Stimulated activated CD4-positive, alpha-beta T cell treated with anti-CD3 and anti-CD28 coated beads, TNF-alpha, amount 100 ng/mL, for 1 hour (primary cell): ENCODE measurements at regions not wholly inside any gene's neighbourhood (a gene's known extent, or its start where the extent isn't known, plus 50 kb on each side); places are given as distances from the start of the nearest gene placed in this dataset.

Experiments
- DNase-seq, 3 donors: peaks; one replicate each; pipeline ENCODE4 v3.0.0-alpha.2; 2020; ENCODE audit warnings: low read depth in 3 of 3, low spot score in 1 of 3

DNA sequence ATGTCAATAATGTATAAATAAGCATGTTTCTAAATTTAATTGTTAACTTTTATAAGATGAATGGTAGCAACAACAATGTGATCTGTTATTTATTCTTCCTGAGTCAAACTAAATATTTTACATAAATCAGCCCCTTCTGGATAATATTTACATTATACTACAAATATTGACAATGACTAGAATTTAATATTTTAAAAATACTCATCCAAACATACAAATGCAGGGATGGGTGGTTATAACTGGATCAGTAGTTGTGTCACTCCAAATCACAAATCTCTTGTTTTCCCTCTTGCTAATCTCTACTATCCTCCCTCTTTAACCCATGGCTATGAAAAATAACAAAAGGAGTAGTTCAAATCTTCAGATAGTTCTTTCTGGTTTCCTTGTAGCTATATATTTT lies 407.0 kb downstream of the HTR7 start:
- no peak for DNase-seq

DNA sequence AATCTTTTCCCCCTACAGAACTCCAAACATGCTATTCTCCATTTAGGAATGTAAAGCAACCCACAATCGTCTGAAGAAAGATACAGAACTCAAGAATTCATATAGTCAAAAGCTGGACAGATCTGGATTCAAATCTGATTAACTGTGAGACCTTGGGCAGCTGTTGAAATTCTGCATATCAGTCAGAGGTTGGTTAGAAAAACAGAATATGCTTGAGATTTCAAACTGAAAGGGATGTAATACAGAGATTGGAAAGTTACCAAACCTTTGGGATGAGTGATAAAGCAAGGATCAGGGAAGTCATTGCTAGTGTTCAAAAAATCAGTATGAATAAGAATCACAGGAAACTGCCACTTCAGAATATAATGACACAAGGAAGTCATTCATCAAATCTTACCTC lies 406.6 kb downstream of the HTR7 start:
- no peak for DNase-seq

DNA sequence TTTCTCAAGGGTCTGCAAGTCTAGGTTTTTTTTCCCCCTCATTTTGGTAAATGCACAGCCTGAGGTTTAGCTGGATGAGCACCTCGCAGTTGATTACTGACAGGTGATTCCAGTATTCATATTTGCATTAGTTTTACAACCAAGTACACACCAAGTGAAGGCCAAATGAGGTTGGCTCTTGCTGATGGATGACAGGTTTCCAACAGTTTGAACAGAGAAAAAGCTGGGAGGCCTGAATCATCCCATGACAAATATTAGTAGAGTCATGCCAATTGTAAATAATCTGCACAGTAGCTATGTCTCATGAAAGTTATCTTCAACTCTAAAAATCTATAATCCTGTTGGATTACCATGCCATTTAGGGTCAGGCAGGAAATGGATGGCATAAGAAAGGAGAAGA lies 399.8 kb downstream of the HTR7 start:
- no peak for DNase-seq

DNA sequence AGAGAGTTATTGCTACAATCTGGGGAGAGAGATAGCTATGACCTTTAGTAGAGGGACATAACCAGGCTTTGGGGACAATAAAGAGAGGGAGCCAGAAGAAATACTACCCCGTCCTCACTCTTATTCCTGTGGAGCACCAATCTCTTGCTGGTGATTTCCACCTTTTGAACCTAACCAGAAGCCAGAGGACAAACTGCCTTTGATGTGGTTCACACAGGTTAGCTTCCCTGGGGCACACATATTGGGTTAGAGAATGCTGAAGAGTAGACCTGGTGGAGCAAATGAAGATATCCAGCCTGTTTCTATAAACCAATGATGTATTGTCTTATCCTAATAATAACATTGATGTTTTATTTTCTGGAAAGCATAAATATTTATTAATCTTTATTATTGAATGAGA lies 399.3 kb downstream of the HTR7 start:
- DNase-seq = no peak

DNA sequence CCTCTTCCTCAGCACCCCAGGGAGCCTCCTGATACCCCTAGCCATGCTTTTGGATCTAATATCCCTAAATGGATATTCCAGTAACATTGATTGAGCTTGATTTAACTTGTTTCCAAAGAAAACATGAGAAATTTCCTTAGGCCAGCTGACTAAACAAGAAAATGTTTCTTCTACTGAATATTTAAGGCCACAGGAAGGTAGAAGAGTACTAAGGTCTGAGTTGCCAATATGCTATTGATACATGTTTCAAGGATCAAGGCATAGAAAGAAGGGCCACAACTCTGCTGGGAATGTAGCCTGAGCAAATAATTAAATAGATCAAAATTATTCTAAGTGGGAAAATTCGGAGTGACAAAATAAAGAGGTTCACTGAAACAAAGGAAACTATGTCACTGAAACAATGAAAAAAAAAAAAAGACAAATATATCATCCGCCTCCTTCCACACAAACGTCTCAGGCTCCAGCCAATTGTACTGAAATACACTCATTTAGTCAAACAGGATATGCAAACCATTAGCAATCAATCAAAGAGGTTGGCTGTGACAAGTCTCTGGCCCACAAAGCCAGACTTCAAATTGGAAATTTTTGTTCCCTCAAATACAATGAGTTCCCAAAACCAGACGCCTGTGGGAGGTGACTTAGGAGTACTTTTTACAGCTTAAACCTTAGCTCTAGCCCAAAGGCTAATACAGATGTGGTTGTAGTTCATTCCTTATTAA lies 396.2 kb downstream of the HTR7 start:
- DNase-seq = no peak

DNA sequence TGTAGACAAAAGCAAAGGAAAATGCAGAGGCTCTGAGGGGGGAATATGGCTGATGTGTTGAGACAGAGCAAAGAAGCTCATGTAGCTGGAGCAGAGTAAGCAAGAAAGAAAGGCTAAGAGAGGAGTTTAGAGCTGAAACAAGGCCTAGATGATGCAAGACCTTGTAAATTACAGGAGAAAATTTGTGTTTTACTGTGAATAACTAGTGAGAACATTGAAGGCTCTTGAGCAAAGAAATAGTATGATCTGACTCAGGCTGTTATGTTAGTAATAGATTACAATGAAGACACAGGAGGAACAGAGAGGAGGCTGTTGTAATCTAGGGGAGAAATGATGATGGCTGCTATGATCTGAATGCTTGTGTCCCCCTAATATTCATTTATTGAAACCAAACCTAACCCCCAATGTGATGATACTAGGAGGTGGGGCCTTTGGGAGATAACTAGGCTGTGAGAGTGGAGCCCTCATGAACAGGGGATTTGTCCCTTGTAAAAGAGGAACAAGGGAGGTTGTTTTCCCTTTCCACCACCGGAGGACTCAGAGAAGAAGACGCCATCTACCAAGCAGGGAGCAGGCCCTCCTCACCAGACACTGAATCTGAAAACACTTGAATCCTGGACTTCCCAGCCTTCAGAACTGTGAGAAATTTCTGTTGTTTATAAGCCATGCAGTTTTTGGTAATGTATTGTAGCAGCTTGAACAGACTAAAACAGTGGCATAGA lies 394.9 kb downstream of the HTR7 start:
- no peak for DNase-seq

DNA sequence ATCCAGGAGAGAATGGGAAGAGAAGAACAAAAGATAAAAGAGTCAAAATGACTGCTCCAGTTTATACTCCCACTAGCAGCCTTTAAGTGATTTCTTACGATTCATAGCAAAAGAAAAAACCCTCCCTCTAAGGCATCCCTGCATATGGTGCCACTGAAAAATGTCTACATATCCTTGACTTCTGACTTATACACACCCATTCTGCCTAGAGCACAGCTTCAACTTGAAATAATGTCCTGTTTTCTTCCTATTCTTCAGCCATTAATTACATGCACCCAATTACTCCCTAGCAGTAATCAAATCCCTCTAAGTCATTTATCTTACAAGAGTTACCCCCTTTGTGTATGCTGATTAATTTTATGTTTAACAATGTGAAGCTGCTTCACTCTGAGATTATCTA lies 393.5 kb downstream of the HTR7 start:
- DNase-seq = no peak

DNA sequence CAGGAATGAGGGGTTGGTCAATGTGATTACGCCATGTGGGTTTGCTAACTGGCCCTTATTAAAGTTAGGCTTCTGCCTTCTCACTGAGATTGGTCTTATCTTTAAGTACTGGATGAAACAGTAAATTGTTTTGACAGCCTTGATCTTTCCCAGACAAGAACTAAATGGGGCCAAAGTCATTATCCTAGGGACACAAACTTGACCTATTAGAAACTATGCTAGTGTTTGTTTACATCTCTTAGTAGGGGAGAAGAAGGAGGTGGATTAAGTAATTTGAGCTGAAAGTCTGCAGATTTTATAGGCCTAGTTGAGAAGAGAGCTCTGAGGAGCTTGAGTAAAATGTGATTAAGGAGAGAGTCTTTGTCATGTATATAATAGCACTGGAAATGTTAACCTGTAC lies 386.9 kb downstream of the HTR7 start:
- no peak for DNase-seq

DNA sequence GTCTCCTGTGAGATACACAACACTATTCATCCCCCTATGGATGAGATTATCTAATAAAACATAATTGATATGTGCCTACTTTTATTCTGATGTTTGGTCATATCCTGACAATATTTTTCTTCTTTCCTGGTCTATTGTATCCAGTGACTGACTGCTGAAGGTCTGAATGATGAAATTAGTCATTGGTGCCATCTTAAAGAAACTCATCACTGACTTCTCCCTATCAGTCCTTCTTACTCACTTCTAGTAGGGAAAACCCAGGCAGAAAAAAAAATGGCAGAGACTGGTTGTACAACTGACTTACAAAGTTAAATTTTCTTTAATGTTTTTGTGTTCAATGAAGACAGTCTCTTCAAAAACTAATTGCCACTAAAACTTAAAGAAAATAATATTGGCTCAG lies 377.4 kb downstream of the HTR7 start:
- no peak for DNase-seq

DNA sequence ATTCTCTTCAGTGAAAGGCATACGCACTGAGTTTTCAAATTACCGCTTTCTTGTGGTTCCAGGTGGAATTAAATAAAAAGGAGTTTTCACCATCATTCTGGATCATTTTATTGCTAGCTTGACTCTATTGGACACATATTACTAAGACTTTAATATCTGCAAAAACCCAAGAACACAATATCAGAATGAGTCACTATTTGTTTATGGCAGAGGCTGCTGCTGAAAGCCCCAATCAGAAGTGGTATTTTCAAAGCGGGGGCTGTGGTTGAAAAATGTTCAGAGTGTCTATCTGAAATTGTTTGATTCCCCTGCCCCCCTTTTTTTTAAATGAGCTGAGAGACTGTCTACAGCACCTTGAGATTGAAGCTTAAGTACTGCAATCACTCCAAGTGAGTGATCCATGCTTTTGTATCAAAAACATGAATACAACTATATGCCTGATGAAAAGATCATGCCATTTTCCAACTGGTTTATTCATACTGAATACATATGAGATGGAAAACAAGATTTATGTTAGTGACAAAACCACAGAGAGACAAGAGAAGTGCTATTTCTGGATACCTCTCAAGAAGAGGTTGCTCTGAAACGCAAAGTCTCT lies 376.4 kb downstream of the HTR7 start:
- no peak for DNase-seq

DNA sequence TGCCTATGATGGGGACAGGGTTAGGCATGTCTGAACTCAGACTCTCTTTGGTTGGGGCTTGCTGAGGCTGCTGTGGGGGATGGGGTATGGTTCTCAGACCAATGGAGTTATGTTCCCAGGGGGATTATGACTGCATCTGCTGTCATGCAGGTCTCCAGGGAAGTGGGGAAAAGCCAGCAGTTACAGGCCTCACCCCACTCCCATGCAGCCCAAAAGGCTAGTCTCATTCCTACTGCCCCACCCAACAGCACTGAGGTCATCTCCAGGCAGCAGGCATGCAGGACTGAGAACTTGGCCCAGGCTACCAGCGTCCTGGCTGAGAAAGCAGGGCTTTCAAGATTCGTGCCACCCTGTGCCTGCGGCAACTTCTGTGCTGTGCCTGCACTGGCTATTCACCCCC lies 373.3 kb downstream of the HTR7 start:
- no peak for DNase-seq

DNA sequence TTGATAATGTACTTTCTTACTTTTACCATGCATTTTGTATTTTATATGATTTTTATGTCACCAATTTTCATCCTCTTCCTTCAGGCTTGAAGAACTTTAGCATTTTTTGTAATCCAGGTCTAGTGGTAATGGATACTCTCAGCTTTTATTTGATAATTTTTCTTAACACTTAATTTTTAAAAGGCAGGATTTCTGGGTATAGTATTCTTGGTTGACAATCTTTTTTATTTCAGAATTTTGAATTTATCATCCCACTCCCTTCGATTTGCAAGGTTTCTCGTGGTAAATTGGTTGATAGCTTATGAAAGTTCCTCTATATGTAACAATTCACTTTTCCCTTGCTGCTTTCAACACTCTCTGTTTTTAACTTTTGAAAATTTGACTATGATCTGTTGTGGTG lies 363.7 kb downstream of the HTR7 start:
- DNase-seq = no peak

DNA sequence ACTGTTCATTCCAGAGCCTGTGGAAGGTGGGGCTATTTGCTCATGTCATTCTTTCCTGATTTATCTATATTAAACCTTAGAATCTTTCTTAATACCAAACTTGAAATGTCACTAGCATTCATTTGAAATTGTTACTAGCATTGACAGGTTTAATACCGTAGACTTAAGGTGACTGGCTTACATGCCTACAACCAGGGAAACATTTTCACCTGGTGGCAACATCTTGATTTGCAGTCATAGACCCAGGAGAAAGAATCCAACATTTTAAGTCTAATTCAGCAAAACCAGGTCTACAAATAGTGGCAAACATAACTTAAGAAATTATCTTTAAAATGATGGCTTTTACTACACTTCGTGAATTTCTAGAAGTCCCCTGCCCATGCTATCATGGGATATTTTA lies 353.7 kb downstream of the HTR7 start:
- no peak for DNase-seq

DNA sequence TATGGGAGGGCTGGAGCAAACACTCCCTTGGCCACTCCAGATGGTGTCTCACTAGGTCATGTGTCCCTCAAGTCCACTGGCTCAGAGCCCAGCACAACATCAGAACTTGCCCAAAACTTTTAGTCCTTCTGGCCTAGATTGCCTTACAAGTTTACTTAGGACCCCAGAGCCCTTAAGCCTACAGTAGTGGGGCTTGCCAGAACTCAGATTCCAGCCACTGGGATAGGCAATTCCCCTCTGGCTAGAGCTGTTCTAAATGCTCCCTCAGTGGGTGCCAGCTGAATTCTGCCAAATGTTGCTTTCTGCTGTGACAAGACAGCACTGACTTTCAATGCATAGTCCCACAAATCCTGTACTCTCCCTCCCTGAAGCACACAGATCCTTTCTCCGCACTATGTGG lies 331.1 kb downstream of the HTR7 start:
- no peak for DNase-seq

DNA sequence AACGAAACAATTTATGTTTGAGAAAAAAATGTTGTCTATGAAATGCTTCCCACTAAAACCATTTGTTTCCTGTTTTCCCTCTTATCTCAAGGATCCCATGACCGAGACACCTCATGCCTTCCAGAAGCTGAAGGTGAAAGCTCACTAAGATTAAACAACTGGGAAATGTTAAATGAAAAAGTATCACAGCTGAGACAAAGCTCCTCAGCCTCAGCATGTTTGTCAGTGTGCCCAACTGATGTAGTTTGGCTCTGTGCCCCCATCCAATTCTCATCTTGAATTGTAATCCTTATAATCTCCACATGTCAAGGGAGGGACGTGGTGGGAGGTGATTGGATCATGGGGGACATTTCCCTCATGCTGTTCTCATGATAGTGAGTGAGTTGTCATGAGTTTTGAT lies 327.3 kb downstream of the HTR7 start:
- no peak for DNase-seq

DNA sequence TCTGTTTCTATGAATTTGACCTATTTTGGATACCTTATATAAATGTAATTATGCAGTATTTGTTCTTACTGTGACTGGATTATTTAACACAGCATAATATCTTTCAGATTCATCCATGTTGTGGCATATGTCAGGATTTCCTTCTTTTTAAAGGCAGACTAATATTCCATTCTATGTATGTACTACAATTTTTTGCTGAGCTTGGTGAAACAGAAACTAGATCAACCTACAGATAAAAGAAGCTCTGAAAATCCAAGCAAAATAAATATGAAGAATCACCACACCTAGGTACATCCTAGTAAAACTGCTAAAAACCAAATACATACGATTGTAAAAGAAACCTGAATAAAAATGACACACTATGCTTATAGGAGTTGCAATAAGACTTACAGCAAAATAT lies 300.5 kb downstream of the HTR7 start:
- DNase-seq = no peak

DNA sequence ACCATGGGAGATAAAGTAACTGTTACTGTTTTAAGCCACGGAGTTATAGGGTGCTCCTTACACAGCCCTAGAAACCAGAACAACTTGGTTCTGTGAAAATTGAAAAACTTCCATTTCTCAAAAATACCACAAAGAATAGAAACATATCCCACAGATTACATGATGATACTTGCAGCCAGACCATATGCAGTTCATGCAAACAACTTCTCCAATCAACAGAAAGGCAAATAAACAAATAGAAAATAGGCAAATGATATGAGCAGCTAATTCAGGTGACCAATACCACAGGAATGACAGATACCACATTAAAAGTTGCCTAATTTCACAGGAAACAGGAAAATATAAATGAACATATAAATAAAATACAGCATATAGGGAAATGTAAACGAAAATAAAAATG lies 297.5 kb downstream of the HTR7 start:
- no peak for DNase-seq

DNA sequence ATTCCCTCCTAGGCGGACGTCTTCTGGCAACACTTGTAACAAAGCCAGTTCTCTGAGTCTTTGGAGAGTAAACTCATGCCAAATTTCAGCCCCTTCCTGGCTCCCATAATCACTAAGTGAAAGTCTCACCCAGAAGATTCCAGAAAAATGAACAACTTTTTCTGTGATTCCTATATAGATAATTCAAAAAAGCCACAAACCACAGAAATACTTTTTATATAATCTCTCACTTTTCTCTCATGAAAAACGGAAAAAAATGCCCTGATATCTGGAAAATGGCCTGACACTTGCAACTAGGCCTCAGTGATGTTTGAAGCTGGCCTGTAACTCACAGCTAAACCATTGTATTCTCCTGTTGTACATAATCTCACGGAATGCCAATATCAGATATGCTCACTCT lies 296.2 kb downstream of the HTR7 start:
- no peak for DNase-seq

DNA sequence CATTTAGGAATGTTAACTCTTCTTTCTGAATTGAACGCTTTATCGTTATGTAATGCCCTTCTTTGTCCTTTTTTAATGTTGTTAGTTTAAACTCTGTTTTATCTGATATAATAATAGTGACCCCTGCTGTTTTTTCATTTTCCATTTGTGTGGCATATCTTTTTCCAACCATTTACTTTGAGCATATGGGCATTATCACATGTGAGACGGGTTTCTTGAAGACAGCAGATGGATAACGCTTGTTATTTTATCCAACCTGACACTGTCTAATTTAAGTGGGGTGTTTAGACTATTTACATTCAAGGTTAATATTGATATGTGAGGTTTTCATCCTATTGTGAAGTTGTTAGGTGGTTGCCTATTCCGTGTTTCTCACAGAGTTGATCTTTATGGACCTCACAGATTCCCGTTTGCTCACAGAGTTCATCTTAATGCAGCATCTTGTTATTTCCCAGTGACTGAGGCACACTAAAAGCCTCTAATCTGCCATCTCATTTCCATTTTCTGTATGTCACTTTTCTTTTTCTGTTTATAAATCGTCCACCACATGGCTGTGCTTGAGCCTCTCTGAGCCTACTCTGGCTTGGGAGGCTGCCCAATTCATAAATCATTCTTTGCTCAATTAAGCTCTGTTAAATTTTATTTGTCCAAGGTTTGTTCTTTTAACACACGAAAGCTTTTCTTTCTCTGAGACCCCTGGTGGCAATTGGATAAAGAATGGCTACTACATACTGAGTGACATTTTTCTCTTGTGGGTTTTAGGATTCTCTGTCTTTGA lies 286.2 kb downstream of the HTR7 start:
- DNase-seq = no peak

DNA sequence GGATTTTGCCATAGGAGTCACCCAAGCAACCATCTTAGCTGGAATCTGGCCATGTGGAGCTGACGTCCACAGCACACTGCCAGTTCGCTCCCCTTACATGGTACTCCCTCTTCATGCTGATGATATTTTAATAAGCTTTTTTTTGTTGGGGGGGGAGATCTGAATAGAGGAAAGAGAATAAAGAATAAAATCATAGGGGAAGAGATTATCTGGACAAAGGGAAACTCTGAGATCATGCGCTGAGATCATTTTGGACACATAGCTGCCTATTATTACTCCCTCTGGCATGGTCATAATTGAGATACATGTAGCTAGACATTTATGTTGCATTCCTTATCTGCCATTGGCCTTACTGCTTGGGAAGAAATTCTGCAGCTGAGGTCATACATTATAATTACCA lies 282.7 kb downstream of the HTR7 start:
- DNase-seq = no peak

DNA sequence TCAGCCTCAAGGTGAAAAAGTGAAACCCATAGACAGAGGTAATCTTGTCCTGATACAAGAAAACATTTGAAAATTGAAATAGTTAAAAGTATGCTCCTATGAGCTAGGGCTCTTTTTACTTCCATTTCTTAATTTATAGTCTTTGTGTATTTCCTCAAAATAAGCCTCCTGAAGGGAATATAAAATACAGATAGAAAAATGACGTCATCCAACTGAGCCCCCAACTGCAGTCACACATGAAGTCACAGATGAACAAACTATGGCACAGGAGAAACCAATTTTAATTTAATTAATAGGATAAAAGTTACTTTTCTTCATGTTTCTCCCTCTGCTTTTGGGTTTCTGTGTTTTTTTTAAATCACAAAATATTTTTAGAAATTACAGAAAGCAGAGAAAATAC lies 280.3 kb downstream of the HTR7 start:
- no peak for DNase-seq
